GM23338 (cell line): ENCODE measurements at regions not wholly inside any gene's neighbourhood (a gene's known extent, or its start where the extent isn't known, plus 50 kb on each side); places are given as distances from the start of the nearest gene placed in this dataset.

Experiments used
- ATAC-seq: fragments of 200-7000 bp; cut with Tn5 transposase; 3 replicates; pipeline ENCODE4 v1.9.1; 2020
- DNase-seq: peaks from one replicate; pipeline ENCODE4 v3.0.0-alpha.2; 2015; ENCODE audit warnings: low spot score
- H2AFZ ChIP-seq: fragments of 200-600 bp; sonication (generic); 2 replicates; pipeline ENCODE4 v1.8.0; 2016; ENCODE audit warnings: antibody characterized with exemption, mild to moderate bottlenecking, moderate library complexity
- H3F3A ChIP-seq: fragments of 200-600 bp; sonication (generic); replicated peaks from 2 replicates; pipeline ENCODE4 v1.8.0; 2017; ENCODE audit warnings: antibody characterized with exemption, mixed run types, low read depth
- H3K27ac ChIP-seq: fragments of 200-600 bp; sonication (generic); 2 replicates; pipeline ENCODE4 v1.6.1; 2016; ENCODE audit warnings: low read depth
- H3K27me3 ChIP-seq: fragments of 200-600 bp; sonication (generic); 2 replicates; pipeline ENCODE4 v1.8.0; 2016; ENCODE audit warnings: mild to moderate bottlenecking, mixed run types, moderate library complexity; ENCODE audit not compliant: insufficient read depth
- H3K36me3 ChIP-seq: fragments of 200-600 bp; sonication (generic); 2 replicates; pipeline ENCODE4 v1.8.0; 2016; ENCODE audit warnings: mild to moderate bottlenecking; ENCODE audit not compliant: insufficient read depth
- H3K4me1 ChIP-seq: fragments of 200-600 bp; sonication (generic); 2 replicates; pipeline ENCODE4 v1.8.0; 2016; ENCODE audit warnings: mild to moderate bottlenecking, moderate library complexity; ENCODE audit not compliant: insufficient read depth
- H3K4me2 ChIP-seq: fragments of 200-600 bp; sonication (generic); 2 replicates; pipeline ENCODE4 v1.7.1; 2017; ENCODE audit warnings: mixed run types
- H3K4me3 ChIP-seq: fragments of 200-600 bp; sonication (generic); 2 replicates; pipeline ENCODE4 v1.6.1; 2016; ENCODE audit warnings: mixed run types
- H3K79me2 ChIP-seq: fragments of 200-600 bp; sonication (generic); replicated peaks from 2 replicates; pipeline ENCODE4 v1.8.0; 2017; ENCODE audit warnings: mild to moderate bottlenecking; ENCODE audit not compliant: insufficient read depth
- H3K9me2 ChIP-seq: fragments of 200-600 bp; sonication (generic); 2 replicates; pipeline ENCODE4 v1.8.0; 2017; ENCODE audit not compliant: insufficient read depth
- H4K20me1 ChIP-seq: fragments of 200-600 bp; sonication (generic); replicated peaks from 2 replicates; pipeline ENCODE4 v1.8.0; 2017; ENCODE audit warnings: mild to moderate bottlenecking; ENCODE audit not compliant: insufficient read depth
- H3K27ac Mint-ChIP-seq: 2 replicates; pipeline ENCODE4 v1.8.0; 2020; ENCODE audit warnings: inconsistent platforms, mild to moderate bottlenecking, moderate library complexity, mixed read lengths
- H3K27me3 Mint-ChIP-seq: 3 replicates; pipeline ENCODE4 v1.8.0; 2022; ENCODE audit warnings: low read depth, mild to moderate bottlenecking, moderate library complexity, mixed read lengths, inconsistent platforms; ENCODE audit not compliant: insufficient read depth, poor library complexity
- H3K36me3 Mint-ChIP-seq: 3 replicates; pipeline ENCODE4 v1.8.0; 2021; ENCODE audit warnings: low read depth, mild to moderate bottlenecking, inconsistent platforms, moderate library complexity, mixed read lengths
- H3K4me1 Mint-ChIP-seq: 3 replicates; pipeline ENCODE4 v1.8.0; 2020; ENCODE audit warnings: mild to moderate bottlenecking, inconsistent platforms, mixed read lengths
- H3K4me3 Mint-ChIP-seq: 3 replicates; pipeline ENCODE4 v1.8.0; 2021; ENCODE audit warnings: moderate library complexity, mild to moderate bottlenecking, inconsistent platforms, mixed read lengths
- H3K9me3 Mint-ChIP-seq: 3 replicates; pipeline ENCODE4 v1.8.0; 2020; ENCODE audit warnings: moderate library complexity, mild to moderate bottlenecking, inconsistent platforms, mixed read lengths
- CREB1 ChIP-seq: fragments of 250-450 bp; sonication (Bioruptor Pico); IDR thresholded peaks from 2 replicates; pipeline ENCODE4 v1.5.0; 2020; ENCODE audit warnings: low read depth, mild to moderate bottlenecking, moderate library complexity
- EZH2 ChIP-seq: fragments of 200-600 bp; sonication (generic); IDR thresholded peaks from one replicate; pipeline ENCODE4 v1.8.0; 2017; ENCODE audit warnings: antibody characterized with exemption, mild to moderate bottlenecking, low read depth; ENCODE audit not compliant: unreplicated experiment
- EZH2phosphoT487 ChIP-seq: fragments of 200-600 bp; sonication (generic); IDR thresholded peaks from one replicate; pipeline ENCODE4 v1.8.1; 2018; ENCODE audit warnings: antibody characterized with exemption; ENCODE audit not compliant: unreplicated experiment
- JUNB ChIP-seq: IDR thresholded peaks from one replicate; pipeline ENCODE4 v1.6.1; 2016; ENCODE audit warnings: antibody characterized with exemption; ENCODE audit not compliant: unreplicated experiment
- NANOG ChIP-seq: IDR thresholded peaks from 2 replicates; pipeline ENCODE4 v1.6.1; 2016; ENCODE audit warnings: antibody characterized with exemption, borderline replicate concordance
- POLR2AphosphoS5 ChIP-seq: IDR thresholded peaks from 2 replicates; pipeline ENCODE4 v1.6.1; 2016; ENCODE audit warnings: antibody characterized with exemption, low read depth
- STAT1 ChIP-seq: IDR thresholded peaks from one replicate; pipeline ENCODE4 v1.6.1; 2016; ENCODE audit warnings: antibody characterized with exemption; ENCODE audit not compliant: unreplicated experiment
- ZNF114 ChIP-seq: fragments of 250-450 bp; sonication (Bioruptor Pico); IDR thresholded peaks from 2 replicates; pipeline ENCODE4 v1.5.0; 2020; ENCODE audit warnings: mild to moderate bottlenecking, moderate library complexity
- ZNF331 ChIP-seq: fragments of 250-450 bp; sonication (Bioruptor Pico); IDR thresholded peaks from 2 replicates; pipeline ENCODE4 v1.5.0; 2020; ENCODE audit warnings: low read depth, mild to moderate bottlenecking, moderate library complexity
- TF ChIP-seq, protein P1 (sequence below): IDR thresholded peaks from one replicate; pipeline ENCODE4 v1.6.1; 2018; ENCODE audit warnings: antibody characterized with exemption; ENCODE audit not compliant: unreplicated experiment
- TF ChIP-seq, protein P2 (sequence below): IDR thresholded peaks from 2 replicates; pipeline ENCODE4 v1.6.1; 2016; ENCODE audit warnings: antibody characterized with exemption
- TF ChIP-seq, protein P3 (sequence below), 2 experiments: fragments of 200-600 bp in 1 of 2; sonication (generic) in 1 of 2; conservative IDR thresholded peaks; 2 replicates each; pipeline versions ENCODE4 v1.5.1 to v1.6.1; 2016 to 2017; ENCODE audit warnings: antibody characterized with exemption in 2 of 2, low read depth in 2 of 2, mild to moderate bottlenecking in 2 of 2, moderate library complexity in 1 of 2
- TF ChIP-seq, protein P4 (sequence below): fragments of 250-450 bp; sonication (Bioruptor Pico); IDR thresholded peaks from 2 replicates; pipeline ENCODE4 v1.5.0; 2020; ENCODE audit warnings: mild to moderate bottlenecking, moderate library complexity

DNA sequence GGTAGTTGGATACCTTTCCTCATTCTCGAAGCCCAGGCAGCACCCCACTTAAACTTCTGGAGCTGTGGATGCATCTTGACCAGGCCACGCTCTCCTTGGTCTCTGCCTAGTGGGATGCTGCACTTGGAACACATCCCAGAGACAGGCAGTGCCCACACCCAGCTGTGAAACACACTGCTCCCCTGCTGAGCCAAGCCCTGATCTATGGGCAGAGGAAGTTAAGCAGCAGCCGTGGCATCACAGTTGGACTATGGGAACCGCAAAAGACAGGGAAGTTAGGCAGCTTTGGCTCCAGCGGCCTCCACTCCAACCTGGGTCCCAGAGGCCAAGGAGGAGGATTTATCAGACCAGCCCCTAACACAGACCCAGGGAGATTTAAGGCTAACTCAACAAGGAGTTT is 284.8 kb upstream of the CCL2 start:
- H4K20me1 ChIP-seq, result no peaks in the 10 kb centered on the region
- H3K4me1 Mint-ChIP-seq, result peaks cover 34% of the 10 kb centered on the region

More for the DNA sequence above, 284.8 kb upstream of the CCL2 start:
- Mint-ChIP-seq H3K27ac (no peak overlapping the region), H3K4me3 (no peak overlapping the region), H3K27me3 (peaks cover 4% of the 10 kb centered on the region), H3K9me3 (no peaks in the 10 kb centered on the region), H3K36me3 (no peaks in the 10 kb centered on the region)
- ATAC-seq, result no peak
- Histone ChIP-seq H3K4me2 (no peak overlapping the region), H3K36me3 (no peaks in the 10 kb centered on the region), H3K4me3 (no peak overlapping the region), H3K4me1 (peaks cover 11% of the 10 kb centered on the region), H3K27ac (no peak overlapping the region), H3K79me2 (no peaks in the 10 kb centered on the region), H2AFZ (no peak overlapping the region), H3K9me2 (peaks cover under 1% of the 10 kb centered on the region; the same call in 1 of the 2 replicates), H3K27me3 (no peaks in the 10 kb centered on the region), H3F3A (no peaks in the 10 kb centered on the region)
- no peak for DNase-seq
- TF ChIP-seq NANOG (no peak), CREB1 (CRISPR knock-in tag) (no peak), JUNB (no peak), EZH2phosphoT487 (no peak), STAT1 (no peak), ZNF114 (CRISPR knock-in tag) (no peak), POLR2AphosphoS5 (no peak), EZH2 (no peak), ZNF331 (CRISPR knock-in tag) (no peak)
- TF ChIP-seq, protein P1, sequence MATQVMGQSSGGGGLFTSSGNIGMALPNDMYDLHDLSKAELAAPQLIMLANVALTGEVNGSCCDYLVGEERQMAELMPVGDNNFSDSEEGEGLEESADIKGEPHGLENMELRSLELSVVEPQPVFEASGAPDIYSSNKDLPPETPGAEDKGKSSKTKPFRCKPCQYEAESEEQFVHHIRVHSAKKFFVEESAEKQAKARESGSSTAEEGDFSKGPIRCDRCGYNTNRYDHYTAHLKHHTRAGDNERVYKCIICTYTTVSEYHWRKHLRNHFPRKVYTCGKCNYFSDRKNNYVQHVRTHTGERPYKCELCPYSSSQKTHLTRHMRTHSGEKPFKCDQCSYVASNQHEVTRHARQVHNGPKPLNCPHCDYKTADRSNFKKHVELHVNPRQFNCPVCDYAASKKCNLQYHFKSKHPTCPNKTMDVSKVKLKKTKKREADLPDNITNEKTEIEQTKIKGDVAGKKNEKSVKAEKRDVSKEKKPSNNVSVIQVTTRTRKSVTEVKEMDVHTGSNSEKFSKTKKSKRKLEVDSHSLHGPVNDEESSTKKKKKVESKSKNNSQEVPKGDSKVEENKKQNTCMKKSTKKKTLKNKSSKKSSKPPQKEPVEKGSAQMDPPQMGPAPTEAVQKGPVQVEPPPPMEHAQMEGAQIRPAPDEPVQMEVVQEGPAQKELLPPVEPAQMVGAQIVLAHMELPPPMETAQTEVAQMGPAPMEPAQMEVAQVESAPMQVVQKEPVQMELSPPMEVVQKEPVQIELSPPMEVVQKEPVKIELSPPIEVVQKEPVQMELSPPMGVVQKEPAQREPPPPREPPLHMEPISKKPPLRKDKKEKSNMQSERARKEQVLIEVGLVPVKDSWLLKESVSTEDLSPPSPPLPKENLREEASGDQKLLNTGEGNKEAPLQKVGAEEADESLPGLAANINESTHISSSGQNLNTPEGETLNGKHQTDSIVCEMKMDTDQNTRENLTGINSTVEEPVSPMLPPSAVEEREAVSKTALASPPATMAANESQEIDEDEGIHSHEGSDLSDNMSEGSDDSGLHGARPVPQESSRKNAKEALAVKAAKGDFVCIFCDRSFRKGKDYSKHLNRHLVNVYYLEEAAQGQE, result no peak
- TF ChIP-seq, protein P2, sequence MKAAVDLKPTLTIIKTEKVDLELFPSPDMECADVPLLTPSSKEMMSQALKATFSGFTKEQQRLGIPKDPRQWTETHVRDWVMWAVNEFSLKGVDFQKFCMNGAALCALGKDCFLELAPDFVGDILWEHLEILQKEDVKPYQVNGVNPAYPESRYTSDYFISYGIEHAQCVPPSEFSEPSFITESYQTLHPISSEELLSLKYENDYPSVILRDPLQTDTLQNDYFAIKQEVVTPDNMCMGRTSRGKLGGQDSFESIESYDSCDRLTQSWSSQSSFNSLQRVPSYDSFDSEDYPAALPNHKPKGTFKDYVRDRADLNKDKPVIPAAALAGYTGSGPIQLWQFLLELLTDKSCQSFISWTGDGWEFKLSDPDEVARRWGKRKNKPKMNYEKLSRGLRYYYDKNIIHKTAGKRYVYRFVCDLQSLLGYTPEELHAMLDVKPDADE, result no peak
- TF ChIP-seq, protein P3, sequence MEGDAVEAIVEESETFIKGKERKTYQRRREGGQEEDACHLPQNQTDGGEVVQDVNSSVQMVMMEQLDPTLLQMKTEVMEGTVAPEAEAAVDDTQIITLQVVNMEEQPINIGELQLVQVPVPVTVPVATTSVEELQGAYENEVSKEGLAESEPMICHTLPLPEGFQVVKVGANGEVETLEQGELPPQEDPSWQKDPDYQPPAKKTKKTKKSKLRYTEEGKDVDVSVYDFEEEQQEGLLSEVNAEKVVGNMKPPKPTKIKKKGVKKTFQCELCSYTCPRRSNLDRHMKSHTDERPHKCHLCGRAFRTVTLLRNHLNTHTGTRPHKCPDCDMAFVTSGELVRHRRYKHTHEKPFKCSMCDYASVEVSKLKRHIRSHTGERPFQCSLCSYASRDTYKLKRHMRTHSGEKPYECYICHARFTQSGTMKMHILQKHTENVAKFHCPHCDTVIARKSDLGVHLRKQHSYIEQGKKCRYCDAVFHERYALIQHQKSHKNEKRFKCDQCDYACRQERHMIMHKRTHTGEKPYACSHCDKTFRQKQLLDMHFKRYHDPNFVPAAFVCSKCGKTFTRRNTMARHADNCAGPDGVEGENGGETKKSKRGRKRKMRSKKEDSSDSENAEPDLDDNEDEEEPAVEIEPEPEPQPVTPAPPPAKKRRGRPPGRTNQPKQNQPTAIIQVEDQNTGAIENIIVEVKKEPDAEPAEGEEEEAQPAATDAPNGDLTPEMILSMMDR (conservative IDR thresholded peaks at IDR 0.05; ENCODE audit: low read depth in 2 of 2), result no peak
- TF ChIP-seq, protein P4, sequence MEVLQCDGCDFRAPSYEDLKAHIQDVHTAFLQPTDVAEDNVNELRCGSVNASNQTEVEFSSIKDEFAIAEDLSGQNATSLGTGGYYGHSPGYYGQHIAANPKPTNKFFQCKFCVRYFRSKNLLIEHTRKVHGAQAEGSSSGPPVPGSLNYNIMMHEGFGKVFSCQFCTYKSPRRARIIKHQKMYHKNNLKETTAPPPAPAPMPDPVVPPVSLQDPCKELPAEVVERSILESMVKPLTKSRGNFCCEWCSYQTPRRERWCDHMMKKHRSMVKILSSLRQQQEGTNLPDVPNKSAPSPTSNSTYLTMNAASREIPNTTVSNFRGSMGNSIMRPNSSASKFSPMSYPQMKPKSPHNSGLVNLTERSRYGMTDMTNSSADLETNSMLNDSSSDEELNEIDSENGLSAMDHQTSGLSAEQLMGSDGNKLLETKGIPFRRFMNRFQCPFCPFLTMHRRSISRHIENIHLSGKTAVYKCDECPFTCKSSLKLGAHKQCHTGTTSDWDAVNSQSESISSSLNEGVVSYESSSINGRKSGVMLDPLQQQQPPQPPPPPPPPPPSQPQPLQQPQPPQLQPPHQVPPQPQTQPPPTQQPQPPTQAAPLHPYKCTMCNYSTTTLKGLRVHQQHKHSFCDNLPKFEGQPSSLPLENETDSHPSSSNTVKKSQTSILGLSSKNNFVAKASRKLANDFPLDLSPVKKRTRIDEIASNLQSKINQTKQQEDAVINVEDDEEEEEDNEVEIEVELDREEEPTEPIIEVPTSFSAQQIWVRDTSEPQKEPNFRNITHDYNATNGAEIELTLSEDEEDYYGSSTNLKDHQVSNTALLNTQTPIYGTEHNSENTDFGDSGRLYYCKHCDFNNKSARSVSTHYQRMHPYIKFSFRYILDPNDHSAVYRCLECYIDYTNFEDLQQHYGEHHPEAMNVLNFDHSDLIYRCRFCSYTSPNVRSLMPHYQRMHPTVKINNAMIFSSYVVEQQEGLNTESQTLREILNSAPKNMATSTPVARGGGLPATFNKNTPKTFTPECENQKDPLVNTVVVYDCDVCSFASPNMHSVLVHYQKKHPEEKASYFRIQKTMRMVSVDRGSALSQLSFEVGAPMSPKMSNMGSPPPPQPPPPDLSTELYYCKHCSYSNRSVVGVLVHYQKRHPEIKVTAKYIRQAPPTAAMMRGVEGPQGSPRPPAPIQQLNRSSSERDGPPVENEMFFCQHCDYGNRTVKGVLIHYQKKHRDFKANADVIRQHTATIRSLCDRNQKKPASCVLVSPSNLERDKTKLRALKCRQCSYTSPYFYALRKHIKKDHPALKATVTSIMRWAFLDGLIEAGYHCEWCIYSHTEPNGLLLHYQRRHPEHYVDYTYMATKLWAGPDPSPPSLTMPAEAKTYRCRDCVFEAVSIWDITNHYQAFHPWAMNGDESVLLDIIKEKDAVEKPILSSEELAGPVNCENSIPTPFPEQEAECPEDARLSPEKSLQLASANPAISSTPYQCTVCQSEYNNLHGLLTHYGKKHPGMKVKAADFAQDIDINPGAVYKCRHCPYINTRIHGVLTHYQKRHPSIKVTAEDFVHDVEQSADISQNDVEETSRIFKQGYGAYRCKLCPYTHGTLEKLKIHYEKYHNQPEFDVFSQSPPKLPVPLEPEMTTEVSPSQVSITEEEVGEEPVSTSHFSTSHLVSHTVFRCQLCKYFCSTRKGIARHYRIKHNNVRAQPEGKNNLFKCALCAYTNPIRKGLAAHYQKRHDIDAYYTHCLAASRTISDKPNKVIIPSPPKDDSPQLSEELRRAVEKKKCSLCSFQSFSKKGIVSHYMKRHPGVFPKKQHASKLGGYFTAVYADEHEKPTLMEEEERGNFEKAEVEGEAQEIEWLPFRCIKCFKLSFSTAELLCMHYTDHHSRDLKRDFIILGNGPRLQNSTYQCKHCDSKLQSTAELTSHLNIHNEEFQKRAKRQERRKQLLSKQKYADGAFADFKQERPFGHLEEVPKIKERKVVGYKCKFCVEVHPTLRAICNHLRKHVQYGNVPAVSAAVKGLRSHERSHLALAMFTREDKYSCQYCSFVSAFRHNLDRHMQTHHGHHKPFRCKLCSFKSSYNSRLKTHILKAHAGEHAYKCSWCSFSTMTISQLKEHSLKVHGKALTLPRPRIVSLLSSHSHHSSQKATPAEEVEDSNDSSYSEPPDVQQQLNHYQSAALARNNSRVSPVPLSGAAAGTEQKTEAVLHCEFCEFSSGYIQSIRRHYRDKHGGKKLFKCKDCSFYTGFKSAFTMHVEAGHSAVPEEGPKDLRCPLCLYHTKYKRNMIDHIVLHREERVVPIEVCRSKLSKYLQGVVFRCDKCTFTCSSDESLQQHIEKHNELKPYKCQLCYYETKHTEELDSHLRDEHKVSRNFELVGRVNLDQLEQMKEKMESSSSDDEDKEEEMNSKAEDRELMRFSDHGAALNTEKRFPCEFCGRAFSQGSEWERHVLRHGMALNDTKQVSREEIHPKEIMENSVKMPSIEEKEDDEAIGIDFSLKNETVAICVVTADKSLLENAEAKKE (CRISPR knock-in tag), result no peak
